ENCODE measurements at regions not wholly inside any gene's neighbourhood (a gene's known extent, or its start where the extent isn't known, plus 50 kb on each side); places are given as distances from the start of the nearest gene placed in this dataset.

- POLR2A ChIA-PET: no interaction called here
- H3K9me3 Mint-ChIP-seq: no peaks in the 10 kb centered on the region
- H3K4me1 Mint-ChIP-seq: no peaks in the 10 kb centered on the region
- H3K4me3 Mint-ChIP-seq: no peak overlapping the region
- no peaks in the 10 kb centered on the region for H3K36me3 Mint-ChIP-seq (ENCODE audit: low read depth)
- TF ChIP-seq, protein P1, sequence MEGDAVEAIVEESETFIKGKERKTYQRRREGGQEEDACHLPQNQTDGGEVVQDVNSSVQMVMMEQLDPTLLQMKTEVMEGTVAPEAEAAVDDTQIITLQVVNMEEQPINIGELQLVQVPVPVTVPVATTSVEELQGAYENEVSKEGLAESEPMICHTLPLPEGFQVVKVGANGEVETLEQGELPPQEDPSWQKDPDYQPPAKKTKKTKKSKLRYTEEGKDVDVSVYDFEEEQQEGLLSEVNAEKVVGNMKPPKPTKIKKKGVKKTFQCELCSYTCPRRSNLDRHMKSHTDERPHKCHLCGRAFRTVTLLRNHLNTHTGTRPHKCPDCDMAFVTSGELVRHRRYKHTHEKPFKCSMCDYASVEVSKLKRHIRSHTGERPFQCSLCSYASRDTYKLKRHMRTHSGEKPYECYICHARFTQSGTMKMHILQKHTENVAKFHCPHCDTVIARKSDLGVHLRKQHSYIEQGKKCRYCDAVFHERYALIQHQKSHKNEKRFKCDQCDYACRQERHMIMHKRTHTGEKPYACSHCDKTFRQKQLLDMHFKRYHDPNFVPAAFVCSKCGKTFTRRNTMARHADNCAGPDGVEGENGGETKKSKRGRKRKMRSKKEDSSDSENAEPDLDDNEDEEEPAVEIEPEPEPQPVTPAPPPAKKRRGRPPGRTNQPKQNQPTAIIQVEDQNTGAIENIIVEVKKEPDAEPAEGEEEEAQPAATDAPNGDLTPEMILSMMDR (IDR thresholded peaks at IDR 0.05): no peak
- H3K27ac Mint-ChIP-seq: no peak overlapping the region
- H3K27me3 Mint-ChIP-seq: no peaks in the 10 kb centered on the region
- DNase-seq: no peak
- ATAC-seq (ENCODE audit: low read depth): no peak
- intact Hi-C loops (cut with micrococcal nuclease): no loop called here
- CTCF ChIA-PET: no interaction called here
Measured at GRCh38 chr3:104731074-104731473, 635.6 kb upstream of the ALCAM start.

GRCh38 chr3:104734627-104735026, 632.1 kb upstream of the ALCAM start:
- Mint-ChIP-seq H3K27ac (no peak overlapping the region), H3K36me3 (ENCODE audit: low read depth) (no peaks in the 10 kb centered on the region), H3K9me3 (no peaks in the 10 kb centered on the region), H3K27me3 (peaks cover 2% of the 10 kb centered on the region), H3K4me3 (no peak overlapping the region), H3K4me1 (no peaks in the 10 kb centered on the region)
- TF ChIP-seq, protein P1 (IDR thresholded peaks at IDR 0.05): no peak
- intact Hi-C loops (cut with micrococcal nuclease): no loop called here
- ATAC-seq (ENCODE audit: low read depth) (no peak), DNase-seq (no peak)
- CTCF ChIA-PET: no interaction called here
- POLR2A ChIA-PET: no interaction called here

GRCh38 chr3:104735691-104736090, 631.0 kb upstream of the ALCAM start:
- Mint-ChIP-seq H3K4me1 (no peaks in the 10 kb centered on the region), H3K9me3 (no peaks in the 10 kb centered on the region), H3K27me3 (peaks cover 2% of the 10 kb centered on the region), H3K36me3 (ENCODE audit: low read depth) (no peaks in the 10 kb centered on the region), H3K4me3 (no peak overlapping the region), H3K27ac (no peak overlapping the region)
- POLR2A ChIA-PET: no interaction called here
- DNase-seq (no peak), ATAC-seq (ENCODE audit: low read depth) (no peak)
- CTCF ChIA-PET: no interaction called here
- intact Hi-C loops (cut with micrococcal nuclease): no loop called here
- TF ChIP-seq, protein P1 (IDR thresholded peaks at IDR 0.05): no peak

GRCh38 chr3:104738271-104738670, 628.4 kb upstream of the ALCAM start:
- ATAC-seq (ENCODE audit: low read depth) (no peak), DNase-seq (no peak)
- Mint-ChIP-seq H3K36me3 (ENCODE audit: low read depth) (no peaks in the 10 kb centered on the region), H3K27ac (no peak overlapping the region), H3K4me1 (no peaks in the 10 kb centered on the region), H3K27me3 (peaks cover 2% of the 10 kb centered on the region), H3K4me3 (no peak overlapping the region), H3K9me3 (no peaks in the 10 kb centered on the region)
- ChIA-PET CTCF (no interaction called here), POLR2A (no interaction called here)
- TF ChIP-seq, protein P1 (IDR thresholded peaks at IDR 0.05): no peak
- intact Hi-C loops (cut with micrococcal nuclease): no loop called here

DNA sequence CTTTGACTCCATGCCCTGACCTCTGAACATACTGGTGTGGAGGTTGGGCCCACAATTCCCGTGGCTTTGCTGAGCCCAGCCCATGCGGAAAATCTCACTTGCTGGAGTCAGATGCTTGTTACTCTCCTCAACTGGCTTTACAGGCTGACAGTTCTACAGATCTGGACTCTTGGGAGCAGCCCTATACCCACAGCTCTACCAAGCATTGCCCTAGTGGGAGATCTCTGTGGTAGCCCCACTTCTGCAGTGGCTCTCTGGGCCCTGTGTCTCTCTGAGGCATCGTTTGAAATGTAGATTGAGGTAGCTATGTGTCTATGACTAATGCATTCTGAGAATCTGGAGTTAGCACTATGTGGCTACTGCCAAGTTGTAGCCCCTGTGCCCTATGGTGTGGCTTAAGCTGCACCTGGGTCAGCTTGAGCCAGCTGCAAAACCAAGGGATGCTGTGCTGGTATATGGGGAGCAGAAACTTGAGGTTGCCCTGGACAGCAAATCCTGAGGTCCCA, 625.8 kb upstream of the ALCAM start:
- H3K36me3 Mint-ChIP-seq (ENCODE audit: low read depth): no peaks in the 10 kb centered on the region
- ATAC-seq (ENCODE audit: low read depth) (no peak), DNase-seq (no peak)
- H3K4me1 Mint-ChIP-seq: no peaks in the 10 kb centered on the region
- no peak overlapping the region for H3K27ac Mint-ChIP-seq
- H3K27me3 Mint-ChIP-seq: peaks cover 2% of the 10 kb centered on the region
- CTCF ChIA-PET: no interaction called here
- no peaks in the 10 kb centered on the region for H3K9me3 Mint-ChIP-seq
- intact Hi-C loops (cut with micrococcal nuclease): no loop called here
- TF ChIP-seq, protein P1 (IDR thresholded peaks at IDR 0.05): no peak
- no peak overlapping the region for H3K4me3 Mint-ChIP-seq
- POLR2A ChIA-PET: interaction anchor here (0.5 kb wide), 1 partner anchor 852 kb away, joined by 4 read pairs; no protein-coding TSS in a partner anchor
